ENCODE measurements at regions not wholly inside any gene's neighbourhood (a gene's known extent, or its start where the extent isn't known, plus 50 kb on each side); places are given as distances from the start of the nearest gene placed in this dataset.
A peak's percentile ranks its signal among the peaks of the same experiment; 100 is the strongest.

DNA sequence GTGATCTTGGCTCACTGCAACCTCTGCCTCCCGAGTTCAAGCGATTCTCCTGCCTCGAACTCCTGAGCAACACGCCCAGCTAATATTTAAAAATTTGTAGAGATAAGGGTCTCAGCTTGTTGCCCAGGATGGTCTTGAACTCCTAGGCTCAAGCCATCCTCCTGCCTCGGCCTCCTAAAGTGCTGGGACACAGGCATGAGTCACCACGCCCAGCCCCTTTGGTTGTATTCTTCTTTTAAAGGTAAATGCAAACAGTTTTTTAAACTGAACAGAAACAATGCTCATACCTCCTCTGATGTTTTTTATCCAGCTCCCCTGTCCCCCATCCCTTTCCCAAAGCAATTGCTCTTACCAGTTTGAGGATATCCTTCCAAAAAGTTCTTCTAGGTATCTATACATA, 79.5 kb upstream of the DUSP5 start (continued):
- TF ChIP-seq, protein P1, sequence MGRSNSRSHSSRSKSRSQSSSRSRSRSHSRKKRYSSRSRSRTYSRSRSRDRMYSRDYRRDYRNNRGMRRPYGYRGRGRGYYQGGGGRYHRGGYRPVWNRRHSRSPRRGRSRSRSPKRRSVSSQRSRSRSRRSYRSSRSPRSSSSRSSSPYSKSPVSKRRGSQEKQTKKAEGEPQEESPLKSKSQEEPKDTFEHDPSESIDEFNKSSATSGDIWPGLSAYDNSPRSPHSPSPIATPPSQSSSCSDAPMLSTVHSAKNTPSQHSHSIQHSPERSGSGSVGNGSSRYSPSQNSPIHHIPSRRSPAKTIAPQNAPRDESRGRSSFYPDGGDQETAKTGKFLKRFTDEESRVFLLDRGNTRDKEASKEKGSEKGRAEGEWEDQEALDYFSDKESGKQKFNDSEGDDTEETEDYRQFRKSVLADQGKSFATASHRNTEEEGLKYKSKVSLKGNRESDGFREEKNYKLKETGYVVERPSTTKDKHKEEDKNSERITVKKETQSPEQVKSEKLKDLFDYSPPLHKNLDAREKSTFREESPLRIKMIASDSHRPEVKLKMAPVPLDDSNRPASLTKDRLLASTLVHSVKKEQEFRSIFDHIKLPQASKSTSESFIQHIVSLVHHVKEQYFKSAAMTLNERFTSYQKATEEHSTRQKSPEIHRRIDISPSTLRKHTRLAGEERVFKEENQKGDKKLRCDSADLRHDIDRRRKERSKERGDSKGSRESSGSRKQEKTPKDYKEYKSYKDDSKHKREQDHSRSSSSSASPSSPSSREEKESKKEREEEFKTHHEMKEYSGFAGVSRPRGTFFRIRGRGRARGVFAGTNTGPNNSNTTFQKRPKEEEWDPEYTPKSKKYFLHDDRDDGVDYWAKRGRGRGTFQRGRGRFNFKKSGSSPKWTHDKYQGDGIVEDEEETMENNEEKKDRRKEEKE (IDR thresholded peaks at IDR 0.05): no peak
- TF ChIP-seq IKZF1 (conservative IDR thresholded peaks at IDR 0.05): no peak

DNA sequence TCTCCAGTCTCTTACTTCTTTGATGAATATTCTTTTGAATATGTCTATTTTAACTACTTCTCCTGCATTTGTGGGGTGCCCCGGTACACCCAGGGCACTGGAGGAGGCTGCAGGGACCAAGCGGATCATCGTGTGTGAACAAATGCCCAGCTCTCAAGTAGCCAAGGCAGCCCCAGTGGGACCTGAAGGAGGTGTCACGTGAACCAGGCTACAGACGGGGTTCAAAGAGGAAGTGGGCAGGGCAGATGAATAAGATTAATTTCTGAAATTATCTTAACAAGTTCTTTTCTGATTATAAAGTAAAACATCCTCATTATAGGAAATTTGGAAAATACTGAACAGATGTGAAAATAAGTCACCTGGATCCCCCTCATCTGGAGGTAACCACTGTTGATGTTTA, 78.4 kb upstream of the DUSP5 start:
- Histone ChIP-seq H3K9ac (ENCODE audit: control insufficient read depth, insufficient read depth, low read length) (no peak overlapping the region), H3K4me2 (ENCODE audit: control insufficient read depth, insufficient read depth) (no peak overlapping the region), H3K27ac (ENCODE audit: control insufficient read depth, insufficient read depth) (no peak overlapping the region), H3K36me3 (ENCODE audit: control insufficient read depth in 2 of 2, insufficient read depth in 2 of 2, low read length in 1 of 2) (no peaks in the 10 kb centered on the region), H3K9me3 (replicated peaks; ENCODE audit: control insufficient read depth, insufficient read depth, low read length) (peaks cover 2% of the 10 kb centered on the region; the same call in 1 of the 3 replicates), H3K27me3 (replicated peaks in 1 of 2; ENCODE audit: control insufficient read depth in 2 of 2, insufficient read depth in 2 of 2, low read length in 1 of 2) (no peaks in the 10 kb centered on the region), H2AFZ (ENCODE audit: control insufficient read depth, low read depth, low read length) (no peak overlapping the region), H3K4me1 (ENCODE audit: control insufficient read depth, insufficient read depth, low read length) (peaks cover 72% of the 10 kb centered on the region), H3K4me3 (no peak overlapping the region), H4K20me1 (ENCODE audit: control insufficient read depth, insufficient read depth) (no peaks in the 10 kb centered on the region), H3K79me2 (ENCODE audit: control insufficient read depth, insufficient read depth, low read length) (no peaks in the 10 kb centered on the region)
- WGBS (ENCODE audit: insufficient coverage, insufficient replicate concordance, low lambda C conversion rate, missing lambda C conversion rate): 72% methylated on average over 5 of the region's 5 CpGs
- intact Hi-C loops (cut with micrococcal nuclease; ENCODE audit: unreplicated experiment): no loop called here
- no peak for FAIRE-seq
- RAD21 ChIA-PET (ENCODE audit: unreplicated experiment): interaction anchor here (0.5 kb wide), 1 partner anchor 129 kb away, joined by 3 read pairs; no protein-coding TSS in a partner anchor
- no TSS peak for BruUV-seq (replicated peaks)
- ATAC-seq: no peak
- DNase-seq (ENCODE audit: low read depth, low spot score): no peak
- SMC1A ChIA-PET (ENCODE audit: uncharacterized antibody, unreplicated experiment): interaction anchor here (13.3 kb wide), 1 partner anchor 62 kb away, joined by 283 read pairs; no protein-coding TSS in a partner anchor
- POLR2A ChIA-PET: no interaction called here
- in situ Hi-C loops (cut with MboI): no loop called here
- CTCF ChIA-PET: no interaction called here
- TF ChIP-seq BHLHE40 (IDR thresholded peaks at IDR 0.05; ENCODE audit: borderline replicate concordance in 1 of 2, low read depth in 2 of 2, low read length in 1 of 2) (peak; percentile 22 to 59; a peak in 2 of 4 replicates), STAT1 (conservative IDR thresholded peaks at IDR 0.05) (no peak), RAD51 (IDR thresholded peaks at IDR 0.05) (peak; percentile 55; the same call in 1 of the 2 replicates), EP300 (IDR thresholded peaks at IDR 0.05; ENCODE audit: borderline replicate concordance in 1 of 2, control insufficient read depth in 1 of 2, low read depth in 2 of 2, low read length in 2 of 2) (no peak), SPI1 (IDR thresholded peaks at IDR 0.05; ENCODE audit: borderline replicate concordance, insufficient read depth, low read depth, low read length) (peak; percentile 72; the same call in 1 of the 2 replicates), TARDBP (IDR thresholded peaks at IDR 0.05; ENCODE audit: borderline replicate concordance) (no peak)
